Ovary (tissue), 3 donors: ENCODE measurements at regions not wholly inside any gene's neighbourhood (a gene's known extent, or its start where the extent isn't known, plus 50 kb on each side); places are given as distances from the start of the nearest gene placed in this dataset.

Experiments used
- CTCF ChIP-seq, 3 donors: fragments of 450-650 bp in 2 of 3; fragments of 200-600 bp in 1 of 3; IDR thresholded peaks; one replicate each; pipeline versions ENCODE4 v1.5.1 to v1.8.0; 2016 to 2022; ENCODE audit warnings: antibody characterized with exemption in 3 of 3, mild to moderate bottlenecking in 1 of 3
- POLR2A ChIP-seq: fragments of 450-650 bp; IDR thresholded peaks from one replicate; pipeline ENCODE4 v1.6.1; 2017; ENCODE audit warnings: antibody characterized with exemption, mild to moderate bottlenecking, moderate library complexity
- donor health status: DM: no; HTN: no; CAD: no.

GRCh38 chr7:96591900-96592676, 117.6 kb downstream of the SEM1 start:
- TF ChIP-seq CTCF (IDR thresholded peaks at IDR 0.05): no peak
- no peak for TF ChIP-seq POLR2A
